ENCODE measurements at regions not wholly inside any gene's neighbourhood (a gene's known extent, or its start where the extent isn't known, plus 50 kb on each side); places are given as distances from the start of the nearest gene placed in this dataset.

DNA sequence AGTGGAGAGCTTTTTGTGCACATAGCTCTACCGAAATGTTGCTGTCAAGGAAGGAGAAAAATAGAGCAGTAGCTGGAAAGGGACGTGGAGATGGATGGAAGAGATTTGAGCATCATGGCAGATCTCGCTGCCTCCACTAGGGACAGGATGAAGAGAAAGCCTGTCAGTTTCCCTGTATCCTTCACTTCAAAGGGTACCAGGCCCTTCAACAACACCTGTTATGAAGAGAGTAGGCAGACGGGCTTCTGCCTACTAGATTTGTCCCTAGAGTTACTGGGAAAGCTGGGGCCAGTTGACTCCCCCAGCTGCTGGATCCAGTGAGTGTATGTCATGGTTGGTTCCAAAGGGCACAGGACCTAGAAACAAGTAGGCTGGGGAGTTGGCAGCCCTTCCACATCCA is 150.8 kb downstream of the TLE3 start:
- TF ChIP-seq, protein P1, sequence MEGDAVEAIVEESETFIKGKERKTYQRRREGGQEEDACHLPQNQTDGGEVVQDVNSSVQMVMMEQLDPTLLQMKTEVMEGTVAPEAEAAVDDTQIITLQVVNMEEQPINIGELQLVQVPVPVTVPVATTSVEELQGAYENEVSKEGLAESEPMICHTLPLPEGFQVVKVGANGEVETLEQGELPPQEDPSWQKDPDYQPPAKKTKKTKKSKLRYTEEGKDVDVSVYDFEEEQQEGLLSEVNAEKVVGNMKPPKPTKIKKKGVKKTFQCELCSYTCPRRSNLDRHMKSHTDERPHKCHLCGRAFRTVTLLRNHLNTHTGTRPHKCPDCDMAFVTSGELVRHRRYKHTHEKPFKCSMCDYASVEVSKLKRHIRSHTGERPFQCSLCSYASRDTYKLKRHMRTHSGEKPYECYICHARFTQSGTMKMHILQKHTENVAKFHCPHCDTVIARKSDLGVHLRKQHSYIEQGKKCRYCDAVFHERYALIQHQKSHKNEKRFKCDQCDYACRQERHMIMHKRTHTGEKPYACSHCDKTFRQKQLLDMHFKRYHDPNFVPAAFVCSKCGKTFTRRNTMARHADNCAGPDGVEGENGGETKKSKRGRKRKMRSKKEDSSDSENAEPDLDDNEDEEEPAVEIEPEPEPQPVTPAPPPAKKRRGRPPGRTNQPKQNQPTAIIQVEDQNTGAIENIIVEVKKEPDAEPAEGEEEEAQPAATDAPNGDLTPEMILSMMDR (IDR thresholded peaks at IDR 0.05), result no peak
- TF ChIP-seq HOXA7 (CRISPR knock-in tag; IDR thresholded peaks at IDR 0.05) (no peak), POLR2A (IDR thresholded peaks at IDR 0.05; ENCODE audit: low read length) (no peak), GATA3 (IDR thresholded peaks at IDR 0.05; ENCODE audit: borderline replicate concordance) (no peak), POLR2AphosphoS2 (conservative IDR thresholded peaks at IDR 0.05; ENCODE audit: low read length) (no peak), ZC3H11A (IDR thresholded peaks at IDR 0.05) (no peak), RFX5 (IDR thresholded peaks at IDR 0.05) (no peak), USF2 (IDR thresholded peaks at IDR 0.05) (no peak), CHD2 (IDR thresholded peaks at IDR 0.05; ENCODE audit: low read length, partially characterized antibody) (no peak)
